Coronary artery (tissue), 2 donors: ENCODE measurements at regions not wholly inside any gene's neighbourhood (a gene's known extent, or its start where the extent isn't known, plus 50 kb on each side); places are given as distances from the start of the nearest gene placed in this dataset.

ENCODE experiments used
- DNase-seq: peaks from one replicate; pipeline ENCODE4 v3.0.0-alpha.2; 2017; ENCODE audit warnings: low spot score
- H3K27ac ChIP-seq, 2 donors: fragments of 200-600 bp; sonication (generic); one replicate each; pipeline ENCODE4 v1.5.1; 2016 to 2019
- H3K4me3 ChIP-seq: fragments of 200-600 bp; sonication (generic); 2 replicates; pipeline ENCODE4 v1.5.1; 2016; ENCODE audit warnings: mild to moderate bottlenecking, moderate library complexity
- TF ChIP-seq, protein P1 (sequence below): fragments of 200-600 bp; sonication (generic); IDR thresholded peaks from one replicate; pipeline ENCODE4 v1.5.1; 2019; ENCODE audit warnings: antibody characterized with exemption

GRCh38 chr2:2590841-2591541 lies 259.9 kb upstream of the MYT1L start:
- Histone ChIP-seq H3K27ac (no peak overlapping the region), H3K4me3 (no peak overlapping the region)
- peak; percentile 38 for DNase-seq
- TF ChIP-seq, protein P1, sequence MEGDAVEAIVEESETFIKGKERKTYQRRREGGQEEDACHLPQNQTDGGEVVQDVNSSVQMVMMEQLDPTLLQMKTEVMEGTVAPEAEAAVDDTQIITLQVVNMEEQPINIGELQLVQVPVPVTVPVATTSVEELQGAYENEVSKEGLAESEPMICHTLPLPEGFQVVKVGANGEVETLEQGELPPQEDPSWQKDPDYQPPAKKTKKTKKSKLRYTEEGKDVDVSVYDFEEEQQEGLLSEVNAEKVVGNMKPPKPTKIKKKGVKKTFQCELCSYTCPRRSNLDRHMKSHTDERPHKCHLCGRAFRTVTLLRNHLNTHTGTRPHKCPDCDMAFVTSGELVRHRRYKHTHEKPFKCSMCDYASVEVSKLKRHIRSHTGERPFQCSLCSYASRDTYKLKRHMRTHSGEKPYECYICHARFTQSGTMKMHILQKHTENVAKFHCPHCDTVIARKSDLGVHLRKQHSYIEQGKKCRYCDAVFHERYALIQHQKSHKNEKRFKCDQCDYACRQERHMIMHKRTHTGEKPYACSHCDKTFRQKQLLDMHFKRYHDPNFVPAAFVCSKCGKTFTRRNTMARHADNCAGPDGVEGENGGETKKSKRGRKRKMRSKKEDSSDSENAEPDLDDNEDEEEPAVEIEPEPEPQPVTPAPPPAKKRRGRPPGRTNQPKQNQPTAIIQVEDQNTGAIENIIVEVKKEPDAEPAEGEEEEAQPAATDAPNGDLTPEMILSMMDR, result no peak

- H3K27ac ChIP-seq, result no peak overlapping the region
- TF ChIP-seq, protein P1, result no peak
- no peak overlapping the region for H3K4me3 ChIP-seq
- peak; percentile 17 for DNase-seq
Observed at GRCh38 chr2:2590141-2590540, 259.1 kb upstream of the MYT1L start.

DNA sequence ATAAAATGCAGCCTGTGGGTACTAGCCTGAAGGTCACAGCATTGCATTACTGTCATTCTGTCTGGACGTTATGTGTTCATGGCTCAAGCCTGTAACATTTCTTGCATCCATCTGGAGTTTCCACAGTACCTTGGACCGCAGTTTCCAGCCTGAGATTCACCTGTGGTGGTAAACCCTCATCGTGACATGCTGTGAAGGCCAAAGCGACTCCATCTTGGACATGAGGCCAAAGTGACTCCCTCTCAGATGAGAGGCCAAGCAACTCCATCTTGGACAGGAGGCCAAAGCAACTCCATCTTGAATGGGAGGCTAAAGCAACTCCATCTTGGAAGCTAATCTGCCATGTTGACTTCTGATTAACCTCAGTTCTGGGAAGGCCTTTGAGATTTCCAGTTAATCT lies 257.7 kb upstream of the MYT1L start:
- TF ChIP-seq, protein P1, result no peak
- H3K27ac ChIP-seq, result no peak overlapping the region
- peak; percentile 17 for DNase-seq
- no peak overlapping the region for H3K4me3 ChIP-seq

DNA sequence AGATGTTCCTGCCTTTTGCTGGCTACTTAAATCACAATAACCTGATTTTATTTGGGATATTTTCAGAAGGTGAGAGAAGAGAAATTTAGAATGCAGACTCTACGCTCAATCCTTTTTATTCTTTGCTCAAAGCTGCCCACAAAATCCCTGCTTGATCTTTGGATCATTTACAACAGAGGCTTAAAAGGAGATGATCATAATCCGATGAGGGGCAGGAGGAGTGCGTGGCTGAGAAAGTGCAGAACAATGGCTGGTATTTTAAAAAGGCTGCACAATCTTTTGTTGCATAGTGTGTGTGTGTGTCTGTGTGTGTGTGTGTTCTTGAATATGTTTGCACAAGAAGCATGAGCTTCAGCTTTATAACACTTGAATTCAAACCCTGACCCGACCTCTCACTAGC lies 256.3 kb upstream of the MYT1L start:
- TF ChIP-seq, protein P1, result no peak
- no peak overlapping the region for H3K4me3 ChIP-seq
- DNase-seq, result no peak
- no peak overlapping the region for H3K27ac ChIP-seq

GRCh38 chr2:2586931-2587330 lies 255.9 kb upstream of the MYT1L start:
- H3K4me3 ChIP-seq, result no peak overlapping the region
- TF ChIP-seq, protein P1, result no peak
- peak; percentile 47 for DNase-seq
- no peak overlapping the region for H3K27ac ChIP-seq

DNA sequence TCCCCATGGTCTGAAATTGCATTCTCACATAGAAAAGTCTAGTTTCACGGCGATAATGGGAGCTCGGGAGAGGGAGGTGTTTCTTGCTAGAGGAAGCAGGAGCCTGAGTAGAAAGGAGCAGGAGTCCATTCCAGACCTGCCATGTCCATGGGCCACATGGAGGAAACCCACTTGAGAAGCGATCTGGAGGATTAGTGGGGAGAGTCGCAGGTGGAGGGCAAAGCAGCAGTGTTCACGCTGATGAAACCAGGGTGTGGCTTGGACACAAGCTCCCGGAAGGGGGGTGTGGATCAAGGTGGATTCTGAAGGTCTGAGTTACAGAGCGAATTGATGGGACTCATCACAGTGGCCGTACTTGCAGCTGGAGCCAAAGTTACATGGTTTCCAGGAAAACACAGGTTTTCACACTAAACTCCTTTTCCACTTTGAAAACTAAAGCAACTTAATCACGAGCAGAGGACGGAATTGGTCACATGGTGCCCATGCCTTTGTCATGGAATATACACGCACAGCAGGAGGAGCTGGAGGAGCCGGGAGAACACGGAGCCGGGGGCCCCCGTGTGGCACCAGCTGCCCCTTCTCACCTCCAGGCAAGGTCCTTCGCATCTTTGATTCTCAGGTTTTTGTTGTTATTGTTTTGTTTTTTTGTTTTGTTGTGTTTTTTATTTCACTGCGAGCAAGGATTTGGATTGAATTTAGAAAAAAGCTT lies 255.1 kb upstream of the MYT1L start:
- H3K27ac ChIP-seq, result no peak overlapping the region
- DNase-seq, result peak; percentile 33
- TF ChIP-seq, protein P1, result no peak

GRCh38 chr2:2582998-2583545 lies 252.0 kb upstream of the MYT1L start:
- DNase-seq, result peak; percentile 31
- H3K4me3 ChIP-seq, result no peak overlapping the region
- no peak overlapping the region for H3K27ac ChIP-seq
- TF ChIP-seq, protein P1, result no peak

More for the DNA sequence above, 255.1 kb upstream of the MYT1L start:
- H3K4me3 ChIP-seq, result no peak overlapping the region
